ENCODE measurements at regions not wholly inside any gene's neighbourhood (a gene's known extent, or its start where the extent isn't known, plus 50 kb on each side); places are given as distances from the start of the nearest gene placed in this dataset.

GRCh38 chrX:51824061-51824460 is 69.4 kb upstream of the MAGED1 start:
- H3K27ac Mint-ChIP-seq = no peak overlapping the region
- peaks cover 4% of the 10 kb centered on the region for H3K4me1 Mint-ChIP-seq (ENCODE audit: low read depth)
- no peak for TF ChIP-seq CTCF (IDR thresholded peaks at IDR 0.05; ENCODE audit: unreplicated experiment)
- H3K27me3 Mint-ChIP-seq = no peaks in the 10 kb centered on the region
- H3K4me3 Mint-ChIP-seq (ENCODE audit: low read depth) = no peak overlapping the region
- H3K9me3 Mint-ChIP-seq (ENCODE audit: low read depth) = peaks cover 25% of the 10 kb centered on the region
- no peak for DNase-seq (ENCODE audit: low spot score, unreplicated experiment)
- H3K36me3 Mint-ChIP-seq (ENCODE audit: insufficient read depth) = peaks cover 3% of the 10 kb centered on the region

- Mint-ChIP-seq H3K9me3 (ENCODE audit: low read depth) (peaks cover 23% of the 10 kb centered on the region), H3K27me3 (no peaks in the 10 kb centered on the region), H3K27ac (peak overlapping the region; percentile 19), H3K4me1 (ENCODE audit: low read depth) (peaks cover 4% of the 10 kb centered on the region), H3K4me3 (ENCODE audit: low read depth) (no peak overlapping the region), H3K36me3 (ENCODE audit: insufficient read depth) (peaks cover 4% of the 10 kb centered on the region)
- TF ChIP-seq CTCF (IDR thresholded peaks at IDR 0.05; ENCODE audit: unreplicated experiment) = no peak
- DNase-seq (ENCODE audit: low spot score, unreplicated experiment) = no peak
Observed at GRCh38 chrX:51825436-51825835, 68.0 kb upstream of the MAGED1 start.

DNA sequence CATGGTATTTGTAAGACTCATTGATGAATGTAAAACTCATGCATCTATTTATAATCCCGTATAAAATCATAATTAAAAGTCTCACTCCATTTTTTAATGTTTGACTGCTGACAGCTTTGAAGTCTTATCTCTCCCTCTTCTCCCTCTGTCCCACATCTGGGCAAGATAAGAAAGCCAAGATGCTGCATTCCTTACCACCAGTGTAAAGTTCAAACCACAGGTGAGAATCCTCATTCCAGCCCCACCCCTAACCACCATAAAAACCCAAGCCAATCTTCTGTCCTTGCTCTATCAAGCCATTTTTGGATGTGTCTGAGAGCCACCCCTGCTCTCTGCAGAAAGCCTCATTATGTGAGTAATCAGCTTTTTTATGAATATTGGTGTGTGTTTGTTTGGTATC is 59.3 kb upstream of the MAGED1 start:
- no peak for DNase-seq (ENCODE audit: low spot score, unreplicated experiment)
- peaks cover 14% of the 10 kb centered on the region for H3K9me3 Mint-ChIP-seq (ENCODE audit: low read depth)
- peaks cover 8% of the 10 kb centered on the region for H3K36me3 Mint-ChIP-seq (ENCODE audit: insufficient read depth)
- no peak for TF ChIP-seq CTCF (IDR thresholded peaks at IDR 0.05; ENCODE audit: unreplicated experiment)
- peaks cover 15% of the 10 kb centered on the region for H3K4me1 Mint-ChIP-seq (ENCODE audit: low read depth)
- no peak overlapping the region for H3K27ac Mint-ChIP-seq
- no peak overlapping the region for H3K4me3 Mint-ChIP-seq (ENCODE audit: low read depth)
- no peaks in the 10 kb centered on the region for H3K27me3 Mint-ChIP-seq

- DNase-seq (ENCODE audit: low spot score, unreplicated experiment) = no peak
- H3K27me3 Mint-ChIP-seq = no peaks in the 10 kb centered on the region
- peaks cover 15% of the 10 kb centered on the region for H3K4me1 Mint-ChIP-seq (ENCODE audit: low read depth)
- TF ChIP-seq CTCF (IDR thresholded peaks at IDR 0.05; ENCODE audit: unreplicated experiment) = no peak
- H3K4me3 Mint-ChIP-seq (ENCODE audit: low read depth) = no peak overlapping the region
- H3K9me3 Mint-ChIP-seq (ENCODE audit: low read depth) = peaks cover 14% of the 10 kb centered on the region
- H3K36me3 Mint-ChIP-seq (ENCODE audit: insufficient read depth) = peaks cover 6% of the 10 kb centered on the region
- H3K27ac Mint-ChIP-seq = peak overlapping the region; percentile 62
Observed at GRCh38 chrX:51836823-51837222, 56.6 kb upstream of the MAGED1 start.

DNA sequence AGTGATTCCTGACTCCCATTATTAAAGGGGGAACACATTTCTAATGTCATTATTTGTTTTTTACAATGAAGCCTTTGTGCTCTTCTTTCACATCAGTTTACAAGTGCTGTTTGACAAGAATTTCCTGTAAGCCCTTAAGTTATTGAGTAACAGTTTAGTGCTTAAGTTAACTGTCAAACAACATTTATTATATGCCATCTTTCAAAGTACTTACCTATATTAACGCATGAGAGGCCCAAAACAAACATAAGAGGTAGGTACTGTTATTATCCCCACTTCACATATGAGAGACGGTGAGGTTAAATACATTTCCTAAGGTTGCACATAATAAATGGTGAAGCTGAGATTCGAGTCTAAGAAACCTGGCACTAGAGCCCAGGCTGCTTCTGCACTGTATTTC is 56.0 kb upstream of the MAGED1 start:
- peaks cover 16% of the 10 kb centered on the region for H3K9me3 Mint-ChIP-seq (ENCODE audit: low read depth)
- TF ChIP-seq CTCF (IDR thresholded peaks at IDR 0.05; ENCODE audit: unreplicated experiment) = no peak
- no peak for DNase-seq (ENCODE audit: low spot score, unreplicated experiment)
- H3K4me3 Mint-ChIP-seq (ENCODE audit: low read depth) = no peak overlapping the region
- H3K36me3 Mint-ChIP-seq (ENCODE audit: insufficient read depth) = peaks cover 3% of the 10 kb centered on the region
- no peaks in the 10 kb centered on the region for H3K27me3 Mint-ChIP-seq
- H3K27ac Mint-ChIP-seq = peak overlapping the region; percentile 10
- peaks cover 15% of the 10 kb centered on the region for H3K4me1 Mint-ChIP-seq (ENCODE audit: low read depth)
